22Rv1 (cell line): ENCODE measurements at regions not wholly inside any gene's neighbourhood (a gene's known extent, or its start where the extent isn't known, plus 50 kb on each side); places are given as distances from the start of the nearest gene placed in this dataset.

ENCODE experiments used
- CTCF ChIP-seq: fragments of 450-650 bp; IDR thresholded peaks from 2 replicates; pipeline ENCODE4 v1.5.1; 2017; ENCODE audit warnings: mild to moderate bottlenecking
- ZFX ChIP-seq: fragments of 450-650 bp; IDR thresholded peaks from 2 replicates; pipeline ENCODE4 v1.6.1; 2017; ENCODE audit warnings: antibody characterized with exemption, borderline replicate concordance

- TF ChIP-seq ZFX (no peak), CTCF (no peak)
Observed at GRCh38 chr2:14188446-14188845, 444.1 kb upstream of the LRATD1 start.
